CD4-positive, alpha-beta T cell treated with Interleukin-15 for 1 hour (primary cell): ENCODE measurements at regions not wholly inside any gene's neighbourhood (a gene's known extent, or its start where the extent isn't known, plus 50 kb on each side); places are given as distances from the start of the nearest gene placed in this dataset.

Experiments
- DNase-seq: peaks from one replicate; pipeline ENCODE4 v3.0.0-alpha.2; 2020

DNA sequence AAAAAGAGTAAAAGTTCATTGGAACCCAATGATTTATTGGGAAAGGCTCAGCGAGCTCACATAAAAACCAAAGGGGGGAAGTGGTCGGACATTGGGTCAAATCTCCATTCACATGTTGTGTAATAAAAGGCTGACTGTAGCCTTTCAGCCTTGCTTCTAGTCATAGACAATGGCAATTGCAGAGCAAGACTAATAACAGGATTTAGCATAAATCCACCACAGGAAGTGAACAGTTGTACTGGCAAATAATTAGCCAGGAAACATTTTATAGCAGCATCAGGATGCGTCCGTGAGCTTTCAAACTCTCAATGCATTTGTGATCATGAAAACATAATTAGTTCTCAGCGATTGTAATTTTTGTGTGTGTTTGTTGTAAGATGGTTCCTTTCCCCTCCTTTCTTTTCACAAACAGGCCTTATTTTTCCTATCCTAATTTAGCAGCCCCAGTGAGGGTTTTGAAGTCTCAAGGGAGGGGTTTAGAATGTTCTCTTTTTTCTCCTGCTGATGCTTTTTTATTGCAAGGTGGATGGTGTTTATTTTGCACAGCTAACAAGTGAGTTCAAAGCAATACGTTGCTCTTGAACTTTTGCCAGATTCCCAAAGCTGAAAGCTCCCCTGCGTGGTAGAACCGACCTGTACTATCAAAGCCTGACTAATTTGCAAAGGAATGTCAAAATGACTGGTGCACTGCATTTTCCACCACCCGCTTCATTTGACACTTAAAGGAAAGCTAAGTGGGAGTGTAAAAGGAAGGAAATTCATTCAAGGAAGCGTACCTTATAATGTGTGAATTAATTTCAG lies 105.6 kb downstream of the SPRY2 start:
- DNase-seq = no peak

DNA sequence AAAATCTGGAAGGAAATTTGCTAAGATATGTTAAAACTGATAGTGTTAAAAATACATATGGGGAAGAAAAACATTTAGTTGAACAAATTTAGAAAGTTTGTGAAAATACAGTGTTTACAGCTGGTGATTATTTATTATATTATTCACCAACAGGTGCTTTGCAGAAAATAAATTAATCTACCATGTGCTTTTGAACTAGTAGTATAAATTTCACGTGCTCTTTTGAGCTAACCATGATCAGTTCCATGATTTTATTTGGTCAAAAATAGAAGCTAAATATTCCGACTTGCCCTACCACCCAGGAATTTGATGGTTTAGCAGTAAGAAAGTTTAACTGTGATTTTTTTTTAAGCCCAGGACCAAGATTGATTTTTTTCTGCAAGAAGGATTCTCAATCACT lies 113.3 kb downstream of the SPRY2 start:
- DNase-seq = no peak

DNA sequence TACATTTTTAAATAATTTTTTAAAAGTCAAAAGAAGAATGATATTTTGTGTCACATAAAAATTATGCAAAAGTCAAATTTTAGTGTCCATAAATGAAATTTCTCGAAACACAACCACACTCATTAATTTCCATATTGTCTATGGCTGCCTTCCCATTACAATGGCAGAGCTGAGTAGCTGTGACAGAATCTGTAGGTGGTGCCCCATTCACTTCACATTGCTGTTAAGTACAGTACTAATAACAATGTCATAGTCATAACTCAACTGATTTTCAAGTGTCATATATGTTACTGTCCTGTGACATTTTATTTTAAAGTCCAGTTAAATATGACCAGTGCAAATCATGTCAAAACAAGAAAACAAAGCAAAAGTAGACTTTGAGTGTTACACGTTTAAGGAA lies 114.3 kb downstream of the SPRY2 start:
- no peak for DNase-seq

DNA sequence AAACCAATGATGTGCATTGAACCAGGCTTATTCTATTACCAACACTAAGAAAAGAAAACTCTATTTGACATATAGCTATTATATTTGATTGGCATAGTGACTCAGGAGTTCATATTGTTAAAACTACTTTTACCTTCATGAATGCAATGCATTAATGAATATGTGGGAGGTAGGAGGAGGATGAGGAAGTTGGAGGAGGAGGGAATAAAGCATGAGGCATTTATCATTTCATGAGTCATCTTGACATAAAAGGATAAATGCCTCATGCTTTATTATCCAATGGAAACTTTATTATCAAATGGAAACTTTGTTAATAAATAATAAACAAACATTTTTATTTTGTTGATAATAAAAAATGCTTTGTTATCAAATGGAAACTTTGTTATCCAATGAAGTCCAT lies 116.5 kb downstream of the SPRY2 start:
- no peak for DNase-seq

GRCh38 chr13:80217614-80218456 lies 123.1 kb downstream of the SPRY2 start:
- DNase-seq = no peak

GRCh38 chr13:80215368-80215767 lies 125.6 kb downstream of the SPRY2 start:
- DNase-seq = no peak

- DNase-seq = no peak
Observed at GRCh38 chr13:80214521-80214991, 126.4 kb downstream of the SPRY2 start.

DNA sequence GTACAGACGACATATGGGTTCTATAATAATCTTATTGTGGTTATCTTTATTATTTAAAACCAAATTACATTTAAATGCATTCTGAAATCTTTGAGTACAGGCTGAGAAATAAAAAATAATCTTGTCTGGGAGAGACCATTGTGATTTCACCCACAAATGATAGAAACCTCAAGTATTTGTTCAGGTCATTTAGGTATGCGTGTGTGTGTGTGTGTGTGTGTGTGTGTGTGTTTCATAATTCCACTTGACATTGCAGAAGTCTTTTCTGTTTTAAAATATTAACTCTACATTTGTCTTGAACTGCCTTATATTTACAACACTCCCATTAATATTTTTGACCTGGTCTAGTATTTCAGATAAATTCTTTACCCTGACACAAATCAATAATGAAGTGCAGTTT lies 126.9 kb downstream of the SPRY2 start:
- no peak for DNase-seq

DNA sequence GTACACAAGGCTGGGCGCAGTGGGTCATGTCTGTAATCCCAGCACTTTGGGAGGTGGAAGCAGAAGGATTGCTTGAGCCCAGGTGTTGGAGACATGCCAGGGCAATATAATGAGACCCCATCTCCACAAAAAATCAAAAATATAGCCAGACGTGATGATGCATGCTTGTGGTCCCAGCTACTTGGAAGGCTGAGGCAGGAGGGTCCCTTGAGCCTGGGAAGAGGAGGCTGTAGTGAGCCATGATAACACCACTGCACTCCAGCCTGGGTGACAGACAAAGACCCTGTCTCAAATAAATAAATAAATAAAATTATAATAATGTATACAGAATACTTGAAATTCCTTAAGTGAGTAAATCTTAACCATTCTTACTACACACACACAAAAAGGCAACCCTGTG lies 127.7 kb downstream of the SPRY2 start:
- DNase-seq = no peak

DNA sequence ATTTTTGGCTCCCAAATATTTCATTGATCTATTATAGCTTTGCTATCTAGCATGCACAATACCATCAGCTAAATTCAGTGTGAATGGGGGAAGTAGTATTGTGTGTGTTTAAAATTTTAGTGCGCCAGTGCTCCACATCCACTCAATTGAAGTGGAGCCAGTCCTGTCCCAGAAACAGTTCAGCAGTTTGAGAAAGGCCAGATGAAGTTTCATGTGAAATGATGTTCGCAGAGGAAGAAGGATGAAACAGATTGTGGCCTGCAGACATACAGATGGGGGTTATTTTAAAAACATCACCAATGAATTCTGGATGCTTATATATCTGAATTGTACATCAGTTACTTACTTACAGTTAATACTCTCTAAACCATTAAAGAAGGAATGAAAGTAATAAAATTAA lies 129.4 kb downstream of the SPRY2 start:
- no peak for DNase-seq

DNA sequence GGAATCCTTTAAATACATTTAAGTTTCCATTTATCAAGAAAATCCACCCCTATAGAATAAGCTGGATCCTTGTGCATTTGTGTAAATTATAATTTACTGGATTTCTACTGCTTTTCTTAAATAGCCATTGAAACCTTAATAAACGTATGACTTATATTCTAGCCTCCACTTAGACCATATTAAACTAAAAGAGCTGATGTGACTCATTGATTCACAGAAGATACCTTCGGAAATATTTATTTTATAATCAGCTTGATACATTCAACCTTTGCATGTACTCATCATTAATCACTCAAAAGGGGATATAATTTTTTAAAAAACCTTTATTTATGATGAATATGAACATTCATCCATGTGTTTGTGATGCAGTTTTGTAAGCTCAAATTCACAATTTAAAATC lies 136.3 kb downstream of the SPRY2 start:
- DNase-seq = no peak

GRCh38 chr13:80203496-80203895 lies 137.4 kb downstream of the SPRY2 start:
- no peak for DNase-seq

DNA sequence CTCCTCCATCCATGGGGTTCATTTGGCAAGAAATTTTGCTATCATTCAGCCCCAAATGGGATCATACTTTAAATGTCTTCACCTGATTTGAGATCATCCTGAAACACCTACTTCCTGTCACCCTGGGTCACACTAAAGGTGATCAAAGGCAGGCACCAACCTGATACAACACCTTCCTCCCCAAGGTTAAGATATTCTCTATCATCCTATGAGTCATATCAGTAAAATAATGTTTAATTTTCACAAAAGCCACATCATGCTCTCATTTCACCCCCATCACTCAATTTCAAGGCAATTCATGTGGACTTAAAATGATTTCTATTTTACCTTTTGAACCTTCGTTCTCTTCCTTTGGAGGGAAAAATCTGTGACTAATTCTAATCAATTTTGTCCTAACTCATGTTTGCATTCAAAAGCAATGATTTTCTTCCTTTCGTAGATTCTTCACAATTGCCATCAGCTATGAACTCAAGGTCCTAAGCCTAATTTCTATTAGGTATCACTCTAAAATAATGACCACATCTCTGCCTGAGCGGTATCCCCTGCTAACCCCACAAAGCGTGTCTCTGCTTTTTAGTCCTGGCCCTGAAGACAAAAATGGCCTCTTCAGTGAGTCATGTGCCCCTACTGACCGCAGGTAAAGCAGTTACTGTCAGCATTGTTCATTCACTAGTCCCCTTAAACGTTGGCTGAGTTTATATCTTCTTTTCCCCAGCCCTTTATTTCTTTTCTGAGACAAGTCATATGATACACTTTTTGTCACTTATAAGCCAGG lies 139.0 kb downstream of the SPRY2 start:
- no peak for DNase-seq

DNA sequence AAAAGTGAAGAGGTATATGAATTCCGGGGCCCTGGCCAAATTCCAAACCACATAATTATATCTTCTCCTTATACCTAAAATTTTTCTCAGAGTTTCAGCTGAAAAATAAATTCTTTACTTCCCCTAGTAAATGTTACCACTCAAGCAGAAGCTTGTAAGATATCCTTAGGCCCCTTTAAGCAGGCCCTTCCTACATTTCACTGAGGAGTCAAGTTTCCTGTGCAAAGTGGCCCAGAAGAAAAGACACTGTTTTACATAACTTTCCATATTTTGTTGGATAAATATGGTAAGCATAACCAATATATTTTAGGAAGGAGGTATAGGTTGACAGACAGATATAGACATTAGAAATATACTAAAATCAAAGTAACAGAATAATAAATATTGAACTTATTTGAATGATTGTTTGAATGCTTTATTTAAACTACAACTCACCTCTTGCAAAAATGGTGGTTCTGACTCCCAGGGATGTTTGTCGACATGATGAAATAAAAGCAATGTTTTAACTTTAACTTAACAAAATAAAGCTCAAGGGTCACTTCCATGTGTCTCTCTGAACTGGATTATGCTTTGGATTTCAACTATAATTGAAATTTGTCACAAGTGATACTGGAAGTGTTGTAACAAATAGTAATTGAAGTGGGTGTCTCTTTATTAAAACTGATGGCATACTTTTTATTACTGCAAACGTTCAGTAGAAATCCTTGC lies 141.2 kb downstream of the SPRY2 start:
- DNase-seq = no peak

GRCh38 chr13:80199067-80199466 lies 141.9 kb downstream of the SPRY2 start:
- DNase-seq = no peak

GRCh38 chr13:80196756-80197155 lies 144.2 kb downstream of the SPRY2 start:
- DNase-seq = no peak

DNA sequence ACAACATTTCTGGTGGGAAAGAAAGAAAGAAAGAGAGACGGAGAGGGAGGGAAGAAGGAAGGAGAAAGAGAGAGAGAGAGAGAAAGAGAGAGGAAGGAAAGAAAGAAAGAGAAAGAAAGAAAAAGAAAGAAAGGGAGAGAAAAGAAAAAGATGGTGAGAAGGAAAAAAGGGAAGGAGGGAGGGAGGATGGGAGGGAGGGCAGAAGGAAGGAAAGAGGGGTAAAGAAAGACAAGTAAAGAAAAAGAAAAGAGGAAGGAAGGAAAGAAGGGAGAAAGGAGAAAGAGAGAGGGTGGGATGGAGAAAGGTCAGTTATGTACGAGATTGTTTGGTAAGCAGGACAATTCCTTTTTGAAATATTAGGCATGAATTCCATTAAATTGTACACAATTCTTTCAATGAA lies 145.3 kb downstream of the SPRY2 start:
- DNase-seq = no peak

DNA sequence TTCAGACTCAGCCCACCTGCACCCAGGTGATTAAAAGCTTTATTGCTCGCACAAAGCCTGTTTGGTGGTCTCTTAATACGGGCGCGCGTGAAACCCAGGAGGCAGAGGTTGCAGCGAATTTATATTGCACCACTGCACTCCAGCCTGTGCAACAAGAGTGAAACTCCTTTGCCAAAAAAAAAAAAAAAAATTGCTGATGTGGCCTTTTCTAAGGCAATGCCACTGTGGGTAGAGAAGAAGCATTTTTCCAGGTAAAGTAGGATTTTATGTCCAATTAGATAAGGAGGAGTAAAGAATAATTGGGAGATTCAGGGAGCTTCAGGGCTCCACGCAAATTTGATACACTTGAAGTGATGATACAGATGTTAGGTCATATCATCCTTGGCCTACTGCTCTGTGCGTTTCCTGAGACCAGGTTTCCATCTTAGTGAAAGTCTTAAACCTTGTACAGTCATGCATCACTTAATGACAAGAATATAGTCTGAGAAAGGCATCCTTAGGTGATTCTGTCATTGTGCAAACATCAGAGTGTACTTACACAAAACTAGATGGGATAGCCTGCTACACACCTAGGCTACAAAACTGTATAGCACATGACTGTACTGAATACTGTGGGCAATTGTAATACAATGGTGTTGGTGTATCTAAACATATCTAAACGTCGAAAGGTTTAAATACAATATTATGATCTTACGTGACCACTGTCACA lies 150.9 kb downstream of the SPRY2 start:
- no peak for DNase-seq

GRCh38 chr13:80180740-80181355 lies 160.1 kb downstream of the SPRY2 start:
- no peak for DNase-seq

DNA sequence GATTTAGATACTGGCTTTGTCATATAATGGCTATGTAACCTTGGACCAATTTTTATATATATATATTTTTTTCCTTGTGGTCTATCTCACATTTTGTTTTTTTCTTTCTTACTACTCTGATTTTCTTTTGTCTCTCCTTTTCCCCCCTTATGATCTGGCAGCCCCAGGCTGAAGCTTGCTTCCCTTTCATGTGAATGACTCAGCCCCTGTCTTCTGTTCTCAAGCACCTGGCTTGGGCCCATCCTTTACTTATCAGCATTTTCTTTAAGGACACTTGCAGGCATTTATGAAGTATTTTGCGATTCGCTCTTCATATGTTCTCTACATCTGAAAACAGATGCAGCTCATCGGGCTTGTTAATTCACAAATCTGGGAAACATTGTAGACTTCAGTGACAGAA lies 163.6 kb downstream of the SPRY2 start:
- no peak for DNase-seq

DNA sequence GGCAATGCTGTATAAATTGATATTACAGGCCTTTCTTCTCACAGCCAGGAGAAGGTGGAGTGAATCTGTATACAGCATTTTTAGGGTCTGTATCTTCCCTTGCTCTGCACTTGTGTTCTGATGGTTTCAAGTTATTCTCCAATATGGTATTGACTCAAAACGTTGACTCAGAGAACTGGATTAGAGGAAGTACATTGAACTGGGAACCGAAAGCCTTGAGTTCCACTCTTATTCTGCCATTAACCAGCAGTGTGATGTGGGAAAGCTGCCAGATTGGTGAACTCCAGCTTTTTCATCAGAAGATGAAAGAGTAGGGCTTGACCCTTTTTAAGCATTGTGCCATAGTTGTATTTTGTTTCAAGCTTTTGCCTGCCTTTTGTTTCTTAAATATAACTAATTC lies 167.7 kb downstream of the SPRY2 start:
- DNase-seq = no peak

- no peak for DNase-seq
Observed at GRCh38 chr13:80171096-80171495, 169.8 kb downstream of the SPRY2 start.
